ENCODE measurements at regions not wholly inside any gene's neighbourhood (a gene's known extent, or its start where the extent isn't known, plus 50 kb on each side); places are given as distances from the start of the nearest gene placed in this dataset.

- no peaks in the 10 kb centered on the region for H3K27me3 ChIP-seq (ENCODE audit: insufficient read depth, low read depth, low read length)
- TF ChIP-seq, protein P1, sequence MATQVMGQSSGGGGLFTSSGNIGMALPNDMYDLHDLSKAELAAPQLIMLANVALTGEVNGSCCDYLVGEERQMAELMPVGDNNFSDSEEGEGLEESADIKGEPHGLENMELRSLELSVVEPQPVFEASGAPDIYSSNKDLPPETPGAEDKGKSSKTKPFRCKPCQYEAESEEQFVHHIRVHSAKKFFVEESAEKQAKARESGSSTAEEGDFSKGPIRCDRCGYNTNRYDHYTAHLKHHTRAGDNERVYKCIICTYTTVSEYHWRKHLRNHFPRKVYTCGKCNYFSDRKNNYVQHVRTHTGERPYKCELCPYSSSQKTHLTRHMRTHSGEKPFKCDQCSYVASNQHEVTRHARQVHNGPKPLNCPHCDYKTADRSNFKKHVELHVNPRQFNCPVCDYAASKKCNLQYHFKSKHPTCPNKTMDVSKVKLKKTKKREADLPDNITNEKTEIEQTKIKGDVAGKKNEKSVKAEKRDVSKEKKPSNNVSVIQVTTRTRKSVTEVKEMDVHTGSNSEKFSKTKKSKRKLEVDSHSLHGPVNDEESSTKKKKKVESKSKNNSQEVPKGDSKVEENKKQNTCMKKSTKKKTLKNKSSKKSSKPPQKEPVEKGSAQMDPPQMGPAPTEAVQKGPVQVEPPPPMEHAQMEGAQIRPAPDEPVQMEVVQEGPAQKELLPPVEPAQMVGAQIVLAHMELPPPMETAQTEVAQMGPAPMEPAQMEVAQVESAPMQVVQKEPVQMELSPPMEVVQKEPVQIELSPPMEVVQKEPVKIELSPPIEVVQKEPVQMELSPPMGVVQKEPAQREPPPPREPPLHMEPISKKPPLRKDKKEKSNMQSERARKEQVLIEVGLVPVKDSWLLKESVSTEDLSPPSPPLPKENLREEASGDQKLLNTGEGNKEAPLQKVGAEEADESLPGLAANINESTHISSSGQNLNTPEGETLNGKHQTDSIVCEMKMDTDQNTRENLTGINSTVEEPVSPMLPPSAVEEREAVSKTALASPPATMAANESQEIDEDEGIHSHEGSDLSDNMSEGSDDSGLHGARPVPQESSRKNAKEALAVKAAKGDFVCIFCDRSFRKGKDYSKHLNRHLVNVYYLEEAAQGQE (IDR thresholded peaks at IDR 0.05; ENCODE audit: borderline replicate concordance) = no peak
- TF ChIP-seq CTCF (IDR thresholded peaks at IDR 0.05; ENCODE audit: poor library complexity, severe bottlenecking) (no peak), SMC3 (conservative IDR thresholded peaks at IDR 0.05; ENCODE audit: poor library complexity) (no peak), TAF1 (IDR thresholded peaks at IDR 0.05; ENCODE audit: low read depth) (no peak), POLR2AphosphoS5 (IDR thresholded peaks at IDR 0.05) (peak; percentile 35), RAD21 (conservative IDR thresholded peaks at IDR 0.05) (no peak), EZH2 (IDR thresholded peaks at IDR 0.05; ENCODE audit: borderline replicate concordance, insufficient read depth, low read length, poor library complexity, severe bottlenecking) (no peak), MXI1 (conservative IDR thresholded peaks at IDR 0.05; ENCODE audit: poor library complexity, severe bottlenecking) (no peak), EP300 (conservative IDR thresholded peaks at IDR 0.05; ENCODE audit: poor library complexity, severe bottlenecking) (peak; percentile 60)
- H3K9me2 ChIP-seq (ENCODE audit: insufficient read depth, low read length) = no peaks in the 10 kb centered on the region
- no peak overlapping the region for H3K4me2 ChIP-seq (ENCODE audit: low read length)
- no peak overlapping the region for H3K27ac ChIP-seq (ENCODE audit: low read length)
- no peaks in the 10 kb centered on the region for H3F3A ChIP-seq (ENCODE audit: insufficient read depth, low read length, poor library complexity, severe bottlenecking)
- no peaks in the 10 kb centered on the region for H3K36me3 ChIP-seq (ENCODE audit: insufficient read depth, low read length)
- no peaks in the 10 kb centered on the region for H3K9me3 ChIP-seq (ENCODE audit: low read length)
- H4K20me1 ChIP-seq (ENCODE audit: insufficient read depth) = no peaks in the 10 kb centered on the region
- no peak overlapping the region for H2AFZ ChIP-seq (ENCODE audit: low read depth, low read length)
- no peaks in the 10 kb centered on the region for H3K79me2 ChIP-seq (replicated peaks; ENCODE audit: insufficient read depth, low read length)
- H3K4me3 ChIP-seq (ENCODE audit: low read length) = no peak overlapping the region
- no peak overlapping the region for H3K9ac ChIP-seq (ENCODE audit: low read length)
Observed at GRCh38 chr7:25326501-25327156, 98.3 kb upstream of the NPVF start.

DNA sequence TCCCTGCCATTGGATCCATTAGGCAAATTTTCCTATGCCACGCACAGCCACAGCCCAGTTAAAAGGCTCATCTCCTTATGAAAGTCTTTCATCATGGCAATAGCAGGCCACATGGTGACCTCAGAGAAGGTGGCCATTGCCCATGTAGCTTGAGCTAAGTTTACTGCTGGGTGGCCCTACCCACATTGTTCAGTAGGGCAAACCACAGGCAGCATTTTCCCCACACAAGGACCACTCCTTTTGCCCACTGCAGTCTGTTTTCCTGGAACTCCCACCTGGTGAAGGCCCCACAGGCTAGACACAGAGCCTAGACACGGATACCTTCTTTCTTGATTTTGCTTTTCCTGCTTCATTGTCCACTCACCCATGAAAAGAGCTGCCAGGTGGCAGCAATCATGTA, 101.5 kb upstream of the NPVF start:
- H3F3A ChIP-seq (ENCODE audit: insufficient read depth, low read length, poor library complexity, severe bottlenecking) = no peaks in the 10 kb centered on the region
- no peaks in the 10 kb centered on the region for H3K9me2 ChIP-seq (ENCODE audit: insufficient read depth, low read length)
- TF ChIP-seq SMC3 (conservative IDR thresholded peaks at IDR 0.05; ENCODE audit: poor library complexity) = no peak
- no peak for TF ChIP-seq RAD21 (conservative IDR thresholded peaks at IDR 0.05)
- TF ChIP-seq POLR2AphosphoS5 (IDR thresholded peaks at IDR 0.05) = no peak
- TF ChIP-seq TAF1 (IDR thresholded peaks at IDR 0.05; ENCODE audit: low read depth) = no peak
- TF ChIP-seq CTCF (IDR thresholded peaks at IDR 0.05; ENCODE audit: poor library complexity, severe bottlenecking) = no peak
- no peak for TF ChIP-seq EZH2 (IDR thresholded peaks at IDR 0.05; ENCODE audit: borderline replicate concordance, insufficient read depth, low read length, poor library complexity, severe bottlenecking)
- TF ChIP-seq EP300 (conservative IDR thresholded peaks at IDR 0.05; ENCODE audit: poor library complexity, severe bottlenecking) = no peak
- no peak for TF ChIP-seq MXI1 (conservative IDR thresholded peaks at IDR 0.05; ENCODE audit: poor library complexity, severe bottlenecking)
- TF ChIP-seq, protein P1 (IDR thresholded peaks at IDR 0.05; ENCODE audit: borderline replicate concordance) = no peak
- no peaks in the 10 kb centered on the region for H3K79me2 ChIP-seq (replicated peaks; ENCODE audit: insufficient read depth, low read length)
- no peak overlapping the region for H3K4me2 ChIP-seq (ENCODE audit: low read length)
- H3K36me3 ChIP-seq (ENCODE audit: insufficient read depth, low read length) = no peaks in the 10 kb centered on the region
- no peaks in the 10 kb centered on the region for H3K27me3 ChIP-seq (ENCODE audit: insufficient read depth, low read depth, low read length)
- no peak overlapping the region for H3K9ac ChIP-seq (ENCODE audit: low read length)
- H4K20me1 ChIP-seq (ENCODE audit: insufficient read depth) = no peaks in the 10 kb centered on the region
- H3K9me3 ChIP-seq (ENCODE audit: low read length) = no peaks in the 10 kb centered on the region
- no peak overlapping the region for H2AFZ ChIP-seq (ENCODE audit: low read depth, low read length)
- no peak overlapping the region for H3K4me3 ChIP-seq (ENCODE audit: low read length)
- H3K27ac ChIP-seq (ENCODE audit: low read length) = no peak overlapping the region

Measured in neural cell (in vitro differentiated cells).